GM19452 (cell line): ENCODE measurements at regions not wholly inside any gene's neighbourhood (a gene's known extent, or its start where the extent isn't known, plus 50 kb on each side); places are given as distances from the start of the nearest gene placed in this dataset.
"Not testable (repeated sequence)": the region's sequence is repeated elsewhere in the genome, so short reads cannot be mapped to it uniquely, and the experiment has no call there.

Source experiments
- ATAC-seq: cut with Tn5 transposase; IDR thresholded peaks from one replicate; pipeline ENCODE4 v1.9.1; 2021; ENCODE audit not compliant: unreplicated experiment

- ATAC-seq: peak; percentile 65
These were observed 65.2 kb downstream of the CCDC195 start for GRCh38 chr2:224650815-224651439.

DNA sequence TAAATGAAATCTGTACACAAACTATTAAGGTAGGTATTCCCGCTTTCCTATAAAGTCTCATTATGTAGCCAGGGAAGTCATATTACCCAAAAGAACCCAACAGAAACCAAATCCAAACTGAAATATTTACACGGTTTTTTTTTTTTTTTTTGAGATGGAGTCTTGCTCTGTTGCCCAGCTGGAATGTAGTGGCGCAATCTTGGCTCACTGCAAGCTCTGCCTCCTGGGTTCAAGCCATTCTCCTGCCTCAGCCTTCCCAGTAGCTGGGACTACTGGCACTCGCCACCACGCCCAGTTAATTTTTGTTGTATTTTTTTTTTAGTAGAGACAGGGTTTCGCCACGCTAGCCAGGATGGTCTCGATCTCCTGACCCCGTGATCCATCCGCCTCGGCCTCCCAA, 62.5 kb upstream of the CUL3 start:
- not testable (repeated sequence) for ATAC-seq

GRCh38 chr2:224646242-224646846, 61.2 kb upstream of the CUL3 start:
- ATAC-seq: peak; percentile 62

DNA sequence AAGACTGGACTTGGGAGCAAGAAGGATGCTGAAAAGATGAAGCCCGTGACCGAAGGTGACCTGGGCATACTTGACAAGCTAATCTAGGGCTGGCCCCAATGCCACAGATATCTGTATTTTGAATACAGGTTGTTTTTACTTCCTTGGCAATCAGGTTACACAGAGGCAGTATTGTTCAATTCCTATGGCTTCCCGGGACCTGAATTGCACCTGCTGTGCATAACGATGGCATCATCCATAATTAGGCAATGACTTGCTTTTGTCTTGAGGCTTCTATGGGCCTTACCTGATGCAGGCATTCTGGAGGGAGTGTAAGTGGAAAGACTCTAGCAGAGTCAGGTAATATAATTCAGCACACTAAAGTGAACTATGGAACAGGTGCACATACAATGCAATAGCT, 60.6 kb upstream of the CUL3 start:
- no peak for ATAC-seq

GRCh38 chr2:224640679-224641078, 55.5 kb upstream of the CUL3 start:
- ATAC-seq: no peak

GRCh38 chr2:224638301-224638823, 53.2 kb upstream of the CUL3 start:
- peak; percentile 91 for ATAC-seq
